GM19397 (cell line): ENCODE measurements at regions not wholly inside any gene's neighbourhood (a gene's known extent, or its start where the extent isn't known, plus 50 kb on each side); places are given as distances from the start of the nearest gene placed in this dataset.
"Not testable (repeated sequence)": the region's sequence is repeated elsewhere in the genome, so short reads cannot be mapped to it uniquely, and the experiment has no call there.

Source experiments
- ATAC-seq: cut with Tn5 transposase; IDR thresholded peaks from one replicate; pipeline ENCODE4 v1.9.1; 2021; ENCODE audit warnings: mild to moderate bottlenecking, moderate library complexity; ENCODE audit not compliant: unreplicated experiment

DNA sequence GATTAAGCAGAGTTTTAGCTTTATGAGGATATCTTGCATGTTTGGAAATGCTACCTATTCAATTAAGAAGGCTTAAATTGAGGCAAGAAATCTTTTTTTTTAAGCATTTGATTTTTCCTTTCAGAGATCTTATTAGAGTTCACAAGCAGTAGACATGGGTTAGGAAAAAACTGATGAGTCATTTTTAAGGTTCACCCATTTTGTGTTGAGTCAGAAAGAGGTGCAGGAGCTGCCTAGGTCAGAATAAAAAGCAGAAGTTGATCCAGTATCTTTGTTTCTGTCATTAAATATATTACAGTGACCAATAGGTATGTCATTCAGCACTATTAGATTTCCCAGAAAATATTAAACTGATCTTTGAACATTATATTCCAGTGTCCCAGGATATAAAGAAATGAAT, 306.8 kb downstream of the LMBRD1 start:
- ATAC-seq = no peak

GRCh38 chr6:69487688-69488087, 309.1 kb downstream of the LMBRD1 start:
- ATAC-seq = no peak

GRCh38 chr6:69466979-69467570, 329.7 kb downstream of the LMBRD1 start:
- no peak for ATAC-seq

DNA sequence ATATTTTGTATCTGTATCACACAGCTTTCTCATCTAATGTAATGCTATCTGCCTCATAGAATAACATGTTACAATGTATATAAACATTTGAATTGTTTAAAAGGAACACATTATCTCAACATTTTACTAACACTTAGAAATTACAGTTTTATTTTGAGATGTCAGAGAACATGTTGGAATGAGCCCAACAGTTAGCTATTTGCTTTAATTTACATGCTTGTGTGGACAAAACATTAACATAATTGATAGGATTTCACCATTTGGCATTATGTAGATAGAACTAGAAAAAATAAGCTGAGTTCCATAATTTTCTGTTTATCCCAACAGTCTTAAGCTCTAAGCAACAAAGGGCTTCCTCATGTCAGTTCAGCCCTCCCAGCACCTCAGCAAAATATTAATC, 330.9 kb downstream of the LMBRD1 start:
- no peak for ATAC-seq

- ATAC-seq = no peak
Measured at GRCh38 chr6:69456086-69456485, 340.7 kb downstream of the LMBRD1 start.

- not testable (repeated sequence) for ATAC-seq
Measured at GRCh38 chr6:69454619-69455018, 342.2 kb downstream of the LMBRD1 start.

GRCh38 chr6:69450493-69450892, 346.3 kb downstream of the LMBRD1 start:
- ATAC-seq = not testable (repeated sequence)

DNA sequence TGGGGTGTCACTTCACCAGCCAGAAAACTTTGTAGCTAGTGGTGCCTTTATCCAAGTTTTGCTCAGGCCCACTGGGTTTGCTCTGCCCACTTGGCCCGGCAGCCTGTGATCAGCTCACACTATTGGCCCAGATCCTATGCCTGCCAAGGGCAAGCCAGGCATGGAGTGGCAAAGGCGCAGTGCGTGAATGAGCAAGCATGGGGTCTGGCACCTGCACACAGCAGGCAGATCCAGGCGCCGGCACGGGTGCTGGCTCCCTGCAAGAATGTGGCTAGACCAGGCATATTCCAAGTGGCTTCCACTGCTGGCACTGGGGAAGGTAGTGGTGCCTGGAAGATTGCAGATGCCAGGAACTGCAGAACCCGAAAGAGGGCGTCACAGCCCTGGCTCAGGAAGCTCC, 346.9 kb downstream of the LMBRD1 start:
- ATAC-seq = no peak
